Keratinocyte (primary cell): ENCODE measurements at regions not wholly inside any gene's neighbourhood (a gene's known extent, or its start where the extent isn't known, plus 50 kb on each side); places are given as distances from the start of the nearest gene placed in this dataset.
"Not testable (repeated sequence)": the region's sequence is repeated elsewhere in the genome, so short reads cannot be mapped to it uniquely, and the experiment has no call there.

ENCODE experiments used
- DNase-seq: peaks from one replicate; pipeline ENCODE4 v3.0.0-alpha.2; 2011; ENCODE audit warnings: low read depth, missing footprints, low spot score
- FAIRE-seq: peaks from 2 replicates; lab custom pipeline; 2011; peaks lifted over from hg19 to GRCh38; lab: Jason Lieb, UNC
- H2AFZ ChIP-seq: 2 replicates; pipeline ENCODE4 v1.6.0; 2012; ENCODE audit warnings: low read length, control low read depth, inconsistent platforms; ENCODE audit not compliant: control insufficient read depth
- H3K27ac ChIP-seq: 2 replicates; pipeline ENCODE4 v1.5.1; 2011; ENCODE audit warnings: low read length; ENCODE audit not compliant: control insufficient read depth, insufficient read depth
- H3K27me3 ChIP-seq: 3 replicates; pipeline ENCODE4 v1.6.0; 2011; ENCODE audit warnings: low read length; ENCODE audit not compliant: control insufficient read depth, insufficient read depth; ENCODE audit errors: extremely low read depth
- H3K36me3 ChIP-seq, 2 experiments: 2 replicates in 1 of 2; 3 replicates in 1 of 2; pipeline ENCODE4 v1.5.1; 2011; ENCODE audit warnings: low read length in 2 of 2, mild to moderate bottlenecking in 1 of 2; ENCODE audit not compliant: control insufficient read depth in 2 of 2, insufficient read depth in 2 of 2; ENCODE audit errors: extremely low read depth in 1 of 2
- H3K4me1 ChIP-seq: 3 replicates; pipeline ENCODE4 v1.5.1; 2011; ENCODE audit warnings: low read length; ENCODE audit not compliant: control insufficient read depth, insufficient read depth; ENCODE audit errors: extremely low read depth
- H3K4me2 ChIP-seq: 3 replicates; pipeline ENCODE4 v1.6.0; 2011; ENCODE audit warnings: low read depth, low read length; ENCODE audit not compliant: control insufficient read depth, insufficient read depth; ENCODE audit errors: extremely low read depth
- H3K4me3 ChIP-seq, 3 experiments: fragments of 200-600 bp in 1 of 3; sonication (generic) in 1 of 3; 2 replicates in 2 of 3; 3 replicates in 1 of 3; pipeline ENCODE4 v1.5.1; 2011 to 2016; ENCODE audit warnings: low read length in 3 of 3, mild to moderate bottlenecking in 3 of 3, control low read depth in 2 of 3, inconsistent platforms in 1 of 3, low read depth in 1 of 3, mixed read lengths in 1 of 3, mixed run types in 1 of 3, moderate library complexity in 1 of 3; ENCODE audit not compliant: control insufficient read depth in 2 of 3, insufficient read depth in 2 of 3; ENCODE audit errors: extremely low read depth in 1 of 3
- H3K79me2 ChIP-seq: 2 replicates; pipeline ENCODE4 v1.6.0; 2012; ENCODE audit warnings: low read length; ENCODE audit not compliant: control insufficient read depth, insufficient read depth
- H3K9ac ChIP-seq: 3 replicates; pipeline ENCODE4 v1.6.0; 2011; ENCODE audit warnings: low read length; ENCODE audit not compliant: control insufficient read depth, insufficient read depth; ENCODE audit errors: extremely low read depth
- H3K9me1 ChIP-seq: 3 replicates; pipeline ENCODE4 v1.6.0; 2011; ENCODE audit warnings: low read length; ENCODE audit not compliant: control insufficient read depth, insufficient read depth; ENCODE audit errors: extremely low read depth
- H3K9me3 ChIP-seq: 2 replicates; pipeline ENCODE4 v1.5.1; 2012; ENCODE audit warnings: low read depth, low read length; ENCODE audit not compliant: control insufficient read depth
- H4K20me1 ChIP-seq: 3 replicates; pipeline ENCODE4 v1.6.0; 2011; ENCODE audit warnings: low read length; ENCODE audit not compliant: control insufficient read depth, insufficient read depth; ENCODE audit errors: extremely low read depth
- EZH2 ChIP-seq: IDR thresholded peaks from one replicate; pipeline ENCODE4 v1.6.1; 2012; ENCODE audit warnings: inconsistent platforms, mild to moderate bottlenecking, low read length, moderate library complexity
- dilution Hi-C: fragments of 300-500 bp; cut with MboI; formaldehyde crosslinking; loops from one replicate; pipeline ENCODE4 v1.7.0; 2020; ENCODE audit warnings: low sequenced_read_pairs; ENCODE audit not compliant: extremely low pct_ligation_motif_present
- TF ChIP-seq, protein P1 (sequence below), 3 experiments: IDR thresholded peaks in 1 of 3; conservative IDR thresholded peaks in 1 of 3; optimal IDR thresholded peaks in 1 of 3; 2 replicates in 2 of 3; 3 replicates in 1 of 3; pipeline versions ENCODE3 to v1.5.1; 2011; ENCODE audit warnings: low read length in 3 of 3, mild to moderate bottlenecking in 3 of 3, moderate library complexity in 2 of 3, control low read depth in 1 of 3, inconsistent platforms in 1 of 3; ENCODE audit not compliant: insufficient read depth in 2 of 3; ENCODE audit errors: extremely low read depth in 1 of 3

DNA sequence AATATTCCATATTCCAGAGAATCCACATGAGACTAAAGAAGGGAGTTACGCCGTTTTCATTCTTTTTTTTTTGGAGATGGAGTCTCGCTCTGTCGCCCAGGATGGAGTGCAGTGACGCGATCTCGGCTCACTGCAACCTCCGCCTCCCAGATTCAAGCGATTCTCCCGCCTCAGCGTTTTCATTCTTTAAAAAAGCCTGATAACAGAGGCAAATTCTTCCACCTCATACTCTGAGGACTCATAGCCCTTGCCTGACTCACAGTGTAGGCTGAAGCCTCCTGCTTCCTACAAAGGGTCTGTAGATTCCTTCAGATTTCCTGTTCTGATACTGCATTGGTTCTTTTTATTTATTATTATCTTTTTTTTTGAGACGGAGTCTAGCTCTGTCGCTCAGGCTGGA lies 210.5 kb downstream of the SH3BGRL start:
- no peak overlapping the region for H3K4me3 ChIP-seq
- H3K4me1 ChIP-seq = no peaks in the 10 kb centered on the region
- FAIRE-seq (no peak), DNase-seq (no peak)
- H2AFZ ChIP-seq = no peak overlapping the region
- no peaks in the 10 kb centered on the region for H3K9me1 ChIP-seq
- no peak overlapping the region for H3K9ac ChIP-seq
- TF ChIP-seq EZH2 = no peak
- dilution Hi-C loops = no loop called here
- no peaks in the 10 kb centered on the region for H3K9me3 ChIP-seq
- no peak overlapping the region for H3K4me2 ChIP-seq
- no peaks in the 10 kb centered on the region for H3K79me2 ChIP-seq
- H3K27ac ChIP-seq = no peak overlapping the region
- no peaks in the 10 kb centered on the region for H3K36me3 ChIP-seq
- H4K20me1 ChIP-seq = no peaks in the 10 kb centered on the region
- no peaks in the 10 kb centered on the region for H3K27me3 ChIP-seq

DNA sequence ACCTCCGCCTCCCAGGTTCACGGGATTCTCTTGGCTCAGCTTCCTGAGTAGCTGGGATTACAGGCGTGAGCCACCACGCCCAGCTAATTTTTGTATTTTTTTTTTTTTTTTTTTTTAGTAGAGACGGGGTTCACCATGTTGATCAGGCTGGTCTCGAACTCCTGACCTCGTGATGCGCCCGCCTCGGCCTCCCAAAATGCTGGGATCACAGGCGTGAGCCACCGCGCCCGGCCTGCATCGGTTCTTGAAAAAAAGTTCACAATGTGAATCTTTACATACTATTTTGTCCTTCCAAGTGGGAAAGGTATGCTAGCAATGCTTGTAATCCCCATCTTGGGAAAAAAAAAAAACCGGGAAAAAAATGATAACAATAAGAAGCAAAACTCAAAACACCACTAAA lies 211.0 kb downstream of the SH3BGRL start:
- H3K79me2 ChIP-seq, FAIRE-seq, H2AFZ ChIP-seq, H3K27me3 ChIP-seq, H4K20me1 ChIP-seq, H3K4me3 ChIP-seq, H3K27ac ChIP-seq, H3K4me2 ChIP-seq, H3K9ac ChIP-seq, H3K36me3 ChIP-seq, H3K9me3 ChIP-seq, DNase-seq, H3K4me1 ChIP-seq, dilution Hi-C loops, H3K9me1 ChIP-seq: not testable (repeated sequence)

DNA sequence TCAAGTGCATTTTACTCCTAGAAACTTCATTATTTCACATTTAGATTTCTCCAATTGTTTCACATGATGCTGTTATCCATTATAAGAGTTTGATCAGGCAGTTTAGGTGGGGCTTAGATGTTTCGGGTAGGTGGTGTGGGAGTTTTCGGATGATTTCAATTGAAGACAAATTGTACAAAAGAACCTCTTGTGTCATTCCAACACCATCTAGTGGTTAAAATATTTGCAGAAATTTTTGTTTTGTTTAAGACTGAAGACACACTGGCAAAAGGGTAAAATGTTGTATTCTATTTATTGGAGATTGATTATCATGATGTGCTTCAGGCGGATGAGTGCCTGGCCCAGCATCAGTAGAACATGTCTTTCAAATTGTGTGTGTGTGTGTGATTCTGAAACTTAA lies 212.7 kb downstream of the SH3BGRL start:
- Histone ChIP-seq H4K20me1 (no peaks in the 10 kb centered on the region), H3K9ac (no peak overlapping the region), H3K4me1 (no peaks in the 10 kb centered on the region), H3K9me1 (no peaks in the 10 kb centered on the region), H3K4me3 (no peak overlapping the region), H3K27ac (no peak overlapping the region), H3K4me2 (no peak overlapping the region), H3K79me2 (no peaks in the 10 kb centered on the region), H2AFZ (no peak overlapping the region), H3K36me3 (no peaks in the 10 kb centered on the region), H3K27me3 (no peaks in the 10 kb centered on the region), H3K9me3 (no peaks in the 10 kb centered on the region)
- dilution Hi-C loops = no loop called here
- no peak for TF ChIP-seq EZH2
- TF ChIP-seq, protein P1, sequence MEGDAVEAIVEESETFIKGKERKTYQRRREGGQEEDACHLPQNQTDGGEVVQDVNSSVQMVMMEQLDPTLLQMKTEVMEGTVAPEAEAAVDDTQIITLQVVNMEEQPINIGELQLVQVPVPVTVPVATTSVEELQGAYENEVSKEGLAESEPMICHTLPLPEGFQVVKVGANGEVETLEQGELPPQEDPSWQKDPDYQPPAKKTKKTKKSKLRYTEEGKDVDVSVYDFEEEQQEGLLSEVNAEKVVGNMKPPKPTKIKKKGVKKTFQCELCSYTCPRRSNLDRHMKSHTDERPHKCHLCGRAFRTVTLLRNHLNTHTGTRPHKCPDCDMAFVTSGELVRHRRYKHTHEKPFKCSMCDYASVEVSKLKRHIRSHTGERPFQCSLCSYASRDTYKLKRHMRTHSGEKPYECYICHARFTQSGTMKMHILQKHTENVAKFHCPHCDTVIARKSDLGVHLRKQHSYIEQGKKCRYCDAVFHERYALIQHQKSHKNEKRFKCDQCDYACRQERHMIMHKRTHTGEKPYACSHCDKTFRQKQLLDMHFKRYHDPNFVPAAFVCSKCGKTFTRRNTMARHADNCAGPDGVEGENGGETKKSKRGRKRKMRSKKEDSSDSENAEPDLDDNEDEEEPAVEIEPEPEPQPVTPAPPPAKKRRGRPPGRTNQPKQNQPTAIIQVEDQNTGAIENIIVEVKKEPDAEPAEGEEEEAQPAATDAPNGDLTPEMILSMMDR (optimal IDR thresholded peaks at IDR 0.05 in 1 of 3, IDR thresholded peaks at IDR 0.05 in 1 of 3, conservative IDR thresholded peaks at IDR 0.05 in 1 of 3; ENCODE audit: extremely low read depth in 1 of 3, insufficient read depth in 2 of 3, low read length in 3 of 3) = no peak
- FAIRE-seq (no peak), DNase-seq (no peak)
